DMS53 treated with DMSO at 0.1 percent for 48 hours (cell line): ENCODE measurements at regions not wholly inside any gene's neighbourhood (a gene's known extent, or its start where the extent isn't known, plus 50 kb on each side); places are given as distances from the start of the nearest gene placed in this dataset.

Experiments
- DNase-seq: peaks from one replicate; lab custom pipeline; 2025; ENCODE audit not compliant: unreplicated experiment; lab: John Stamatoyannopoulos, UW

DNA sequence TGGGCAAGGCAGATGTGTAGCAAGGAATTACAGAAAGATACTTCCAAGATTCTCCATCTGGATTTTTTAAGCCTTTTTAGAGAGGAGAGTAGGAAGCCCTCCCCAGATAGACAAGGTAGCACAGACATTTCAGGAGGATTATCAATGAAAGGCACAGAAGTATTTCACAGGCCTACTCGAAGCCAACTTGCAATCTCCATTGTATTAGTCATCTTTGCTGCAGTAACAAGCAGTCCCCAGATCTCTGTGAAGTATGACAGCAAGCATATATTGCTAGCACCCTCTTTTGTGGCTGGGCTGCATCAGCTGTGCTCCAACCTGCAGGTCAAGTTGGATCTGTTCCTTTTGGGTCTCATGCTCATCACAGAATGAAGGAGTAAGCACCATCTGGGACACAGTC lies 101.6 kb downstream of the MAF start:
- DNase-seq = no peak

DNA sequence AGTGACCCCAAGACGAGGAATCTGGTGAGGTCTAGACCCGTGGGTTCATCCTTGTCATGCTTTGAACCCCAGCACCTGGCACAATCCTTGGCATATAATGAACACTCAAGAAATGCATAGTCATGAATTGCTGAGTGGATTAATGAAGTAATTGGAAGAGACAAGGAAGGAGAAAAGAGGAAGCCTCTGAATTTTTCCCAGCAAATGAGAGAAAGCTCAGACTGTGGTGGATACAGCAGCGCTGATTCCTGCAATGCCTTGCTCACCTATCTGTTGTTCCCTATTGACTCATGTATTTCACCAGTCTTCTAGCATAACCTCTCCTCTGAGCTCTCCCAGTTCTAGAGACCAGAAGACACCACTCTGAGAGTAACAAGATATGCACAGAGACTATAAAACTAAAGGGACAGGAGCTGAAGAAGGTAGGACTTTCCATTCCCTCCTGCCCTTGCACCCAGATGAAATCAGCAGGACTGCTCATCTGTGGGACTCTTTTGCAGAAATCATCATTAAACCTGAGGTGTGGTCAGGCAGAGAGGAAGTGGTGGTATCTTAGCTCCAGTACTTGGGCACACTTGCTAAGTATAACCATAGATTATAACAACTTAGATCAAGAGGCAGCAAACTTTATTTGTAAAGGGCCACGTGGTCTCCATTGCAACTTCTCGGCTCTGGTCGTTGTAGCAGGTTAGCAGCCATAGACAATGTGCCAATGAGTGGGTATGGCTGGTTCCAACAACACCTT lies 102.8 kb downstream of the MAF start:
- no peak for DNase-seq

DNA sequence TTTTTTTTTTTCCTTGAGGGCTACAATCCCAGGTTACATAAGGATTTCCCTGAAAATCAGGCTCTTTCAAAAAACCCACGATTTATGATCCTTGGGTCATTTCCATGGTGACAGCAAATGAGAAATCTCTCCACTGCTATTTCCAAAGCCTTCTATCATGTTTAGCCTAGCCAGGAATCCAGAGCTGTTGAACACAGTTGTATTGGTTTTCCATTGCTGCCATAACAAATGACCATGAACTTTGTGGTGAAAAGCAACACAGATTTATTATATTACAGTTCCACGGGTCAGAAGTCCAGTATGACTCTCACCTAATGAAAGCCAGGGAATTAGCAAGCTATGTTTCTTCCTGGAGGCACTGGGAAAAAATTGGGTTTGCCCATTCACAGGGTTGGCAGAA lies 106.6 kb downstream of the MAF start:
- DNase-seq = no peak

DNA sequence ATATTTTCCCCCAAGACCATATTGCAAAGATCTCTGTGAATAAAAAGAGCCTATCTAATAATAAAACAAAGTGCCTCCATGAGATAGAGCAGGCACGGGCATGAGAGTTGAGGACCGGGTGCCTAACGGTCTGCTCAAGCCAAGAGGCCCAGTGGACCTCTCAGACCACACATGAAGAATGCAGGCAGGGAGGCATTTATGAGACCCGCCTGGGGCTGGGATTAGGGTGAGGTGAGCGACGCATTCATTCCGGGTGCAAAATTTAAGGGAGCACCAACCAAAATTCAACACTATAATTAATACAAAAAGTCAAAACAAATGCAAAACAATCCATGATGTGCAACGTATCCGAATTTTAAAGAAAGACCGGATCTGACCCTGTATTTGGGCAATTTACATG lies 108.5 kb downstream of the MAF start:
- DNase-seq = no peak

DNA sequence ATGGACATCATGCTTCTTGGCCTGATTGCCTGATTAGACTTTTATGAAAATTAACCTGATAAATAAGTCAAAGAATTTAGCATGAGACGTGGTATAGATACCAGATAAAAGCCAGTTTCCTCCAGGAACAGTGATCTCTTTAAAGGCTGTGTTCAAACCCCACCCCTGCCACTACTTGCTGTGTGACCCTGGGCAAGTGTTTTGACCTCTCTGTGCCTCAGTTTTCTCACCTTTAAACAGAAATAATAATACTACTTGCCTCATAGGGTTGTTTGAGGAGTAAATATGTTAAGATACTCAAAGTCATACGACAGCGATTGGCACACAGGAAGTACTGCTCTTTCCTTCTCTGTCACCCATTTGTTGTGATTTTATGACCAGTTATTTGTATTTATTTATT lies 115.5 kb downstream of the MAF start:
- DNase-seq = no peak

DNA sequence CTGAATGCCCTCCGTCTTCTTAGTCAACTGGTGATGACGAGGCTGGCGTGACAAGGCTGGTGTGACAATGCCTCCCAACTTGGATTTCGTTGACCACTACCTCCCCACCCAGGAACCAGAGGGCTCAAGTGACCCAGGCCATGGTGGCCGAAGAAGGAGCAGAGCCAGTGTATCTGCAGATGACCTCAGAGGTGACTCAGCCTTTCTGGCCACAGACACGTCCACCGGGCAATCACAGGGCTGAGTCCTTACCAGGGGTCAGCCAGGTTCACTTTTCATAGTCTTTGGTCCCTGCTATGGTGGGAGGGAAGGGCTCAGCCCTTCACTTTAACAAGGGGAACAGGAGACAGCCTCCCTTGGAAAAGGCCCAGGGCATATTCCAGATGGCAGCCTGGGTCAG lies 116.3 kb downstream of the MAF start:
- DNase-seq = no peak

DNA sequence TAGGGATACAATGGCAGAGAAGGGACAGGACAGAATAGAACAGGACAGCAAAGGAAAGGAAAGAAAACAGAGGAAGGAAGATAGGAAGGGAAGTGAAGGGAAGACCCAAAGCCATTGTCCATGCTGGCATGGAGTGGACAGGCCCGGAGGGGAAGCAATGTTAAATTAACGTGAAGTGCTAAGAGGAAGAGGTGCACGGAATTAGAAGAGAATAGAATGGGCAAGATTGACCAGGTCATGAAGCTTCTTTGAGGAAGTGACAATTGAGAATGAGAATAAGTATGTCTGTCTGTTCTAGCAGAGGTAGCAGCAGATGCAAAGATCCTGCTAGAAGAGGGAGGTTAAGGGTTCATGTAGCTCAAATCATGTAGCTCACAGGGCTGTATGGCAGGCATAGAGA lies 117.2 kb downstream of the MAF start:
- no peak for DNase-seq

DNA sequence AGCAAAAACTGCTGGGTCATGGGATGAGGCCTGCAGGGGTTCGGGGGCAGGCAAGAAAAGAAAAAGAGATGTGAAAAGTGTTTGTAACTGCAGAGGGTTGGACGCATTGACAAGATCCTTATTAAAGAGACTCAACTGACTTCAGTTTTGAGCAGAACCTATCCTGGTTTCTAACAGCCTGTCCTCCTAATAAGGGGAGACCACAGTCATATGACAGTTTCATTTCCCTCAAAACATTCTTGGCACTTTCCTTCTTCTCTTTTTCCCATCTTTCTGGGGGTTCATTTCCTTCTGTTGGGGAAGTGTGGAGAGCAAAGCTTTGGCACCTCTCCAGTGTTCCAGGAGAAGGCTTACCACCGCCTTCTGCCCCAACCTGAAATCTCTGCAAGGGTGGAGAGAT lies 118.5 kb downstream of the MAF start:
- DNase-seq = no peak

DNA sequence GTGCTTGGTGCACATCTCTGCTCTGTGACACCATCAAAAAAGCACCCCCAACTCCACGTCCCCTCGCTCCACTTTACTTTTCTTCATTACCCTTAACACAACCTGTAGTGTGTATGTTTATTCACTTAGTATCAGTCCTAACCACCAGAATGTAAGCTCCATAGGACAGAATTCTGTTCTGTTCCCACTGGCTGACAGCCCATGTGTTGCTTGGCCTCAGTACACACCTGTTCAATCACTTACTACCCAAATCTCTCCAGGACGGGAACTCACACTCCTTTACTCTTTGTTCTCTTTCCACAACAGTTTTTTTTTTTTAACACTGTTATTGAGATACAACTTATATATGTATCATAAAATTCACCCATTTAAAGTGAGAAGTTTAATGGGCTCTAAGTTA lies 119.6 kb downstream of the MAF start:
- no peak for DNase-seq

DNA sequence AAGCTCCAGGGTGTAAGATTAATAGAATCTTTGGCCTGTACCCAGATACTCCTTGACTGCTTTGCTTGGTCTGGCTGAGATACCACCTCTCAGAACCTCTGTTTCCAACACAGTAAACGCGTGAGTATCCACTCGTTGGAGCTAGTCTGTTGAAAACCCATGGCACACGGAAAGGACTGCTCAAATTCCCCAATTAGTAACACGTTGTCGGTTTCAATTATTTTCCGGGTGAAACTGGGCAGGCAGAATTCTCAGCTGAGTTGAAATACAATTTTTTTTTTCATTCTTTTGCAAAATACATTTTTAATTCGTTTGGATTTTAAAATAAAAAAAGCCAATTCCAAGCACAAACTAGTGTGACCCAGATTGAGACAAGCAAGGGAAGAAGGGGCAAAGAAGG lies 120.5 kb downstream of the MAF start:
- DNase-seq = no peak

DNA sequence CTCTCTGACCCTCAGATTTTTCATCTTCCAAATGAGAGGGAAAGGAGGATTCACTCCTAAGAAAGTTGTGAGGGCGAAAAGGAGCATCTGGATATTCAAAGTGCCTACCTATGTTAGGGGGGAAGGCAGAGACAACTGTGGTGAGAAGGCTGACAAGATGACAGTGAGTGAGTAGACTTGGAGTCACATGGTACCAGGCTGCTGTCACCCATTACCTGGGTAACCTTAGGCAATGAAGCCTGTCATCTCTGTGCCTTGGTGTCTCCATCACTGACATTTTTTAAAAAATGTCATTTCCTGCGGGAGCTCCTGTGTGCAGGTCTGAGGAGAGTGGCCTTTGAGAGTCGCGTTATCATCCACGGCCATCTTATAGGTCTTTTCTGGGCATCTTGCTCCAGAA lies 124.0 kb downstream of the MAF start:
- DNase-seq = no peak

DNA sequence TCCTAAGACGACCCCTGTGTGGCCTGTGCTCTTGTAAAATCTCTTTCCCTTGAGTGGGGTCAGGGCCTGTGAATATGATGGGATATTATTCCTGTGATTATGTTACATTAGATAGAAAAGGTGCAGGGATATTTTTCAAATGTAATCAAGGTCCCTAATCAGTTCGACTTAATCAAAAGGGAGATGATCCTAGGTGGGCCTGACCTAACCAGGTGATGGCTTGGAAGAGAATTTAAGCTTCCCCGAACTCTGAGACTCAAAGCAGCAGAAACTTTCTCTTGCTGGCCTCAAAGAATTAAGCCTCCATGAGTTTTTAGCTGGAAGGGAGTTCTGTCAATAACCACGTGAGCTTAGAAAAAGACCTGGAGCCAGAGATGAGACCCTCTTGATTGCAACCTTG lies 124.7 kb downstream of the MAF start:
- DNase-seq = no peak

DNA sequence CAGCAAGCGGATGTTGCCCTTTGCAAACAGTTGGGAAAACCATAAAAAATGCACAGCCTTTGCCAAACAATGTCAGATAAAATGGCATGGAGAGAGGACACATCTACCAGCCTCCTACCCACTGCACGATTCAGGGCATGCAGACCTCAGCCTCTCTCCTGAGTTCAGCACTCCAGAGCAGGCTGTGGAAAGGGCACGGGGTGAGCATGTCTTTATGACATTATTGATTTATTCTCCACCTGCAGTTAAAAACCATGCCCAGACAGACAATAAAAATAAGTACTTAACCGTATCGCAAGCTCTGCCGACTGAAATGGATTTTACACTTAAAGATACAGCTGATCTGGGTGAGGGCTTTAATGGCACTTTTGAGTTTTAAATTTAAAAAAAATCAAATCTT lies 127.1 kb downstream of the MAF start:
- no peak for DNase-seq

DNA sequence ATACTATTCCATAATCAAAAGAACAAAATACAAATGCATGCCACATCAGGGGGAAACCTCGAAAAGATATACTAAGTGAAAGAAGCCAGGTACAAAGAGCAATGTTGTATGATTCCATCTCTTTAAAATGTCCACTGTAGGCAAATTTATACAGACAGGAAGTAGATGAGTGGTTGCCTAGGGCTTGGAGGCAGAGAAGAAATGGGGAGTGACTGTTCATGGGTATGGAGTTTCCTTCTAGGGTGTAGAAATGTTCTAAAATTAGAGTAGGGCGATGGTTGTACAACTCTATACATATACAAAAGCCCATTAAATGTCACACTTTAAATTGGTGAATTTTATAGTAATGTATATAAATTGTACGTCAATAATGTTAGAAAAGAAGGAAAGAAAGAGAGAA lies 128.1 kb downstream of the MAF start:
- DNase-seq = no peak

DNA sequence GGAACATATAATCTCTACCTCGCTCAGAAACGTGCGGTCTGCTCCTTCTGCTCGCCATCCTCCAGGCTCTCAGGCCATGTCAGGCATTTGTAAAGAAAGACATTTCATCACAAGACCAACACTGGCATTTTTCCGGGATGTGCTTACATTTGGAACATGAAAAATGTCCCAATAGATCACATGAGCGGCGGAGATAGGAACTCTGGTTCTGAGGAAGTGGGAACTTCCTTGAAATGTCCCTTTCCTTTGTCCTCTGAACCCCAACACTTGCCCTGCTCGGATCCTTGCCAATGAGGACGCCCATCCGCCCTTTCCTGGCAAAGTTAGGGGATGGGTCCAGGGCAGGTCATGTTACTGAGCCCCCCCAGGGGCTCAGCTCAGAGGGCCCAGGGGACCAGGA lies 130.5 kb downstream of the MAF start:
- DNase-seq = no peak

DNA sequence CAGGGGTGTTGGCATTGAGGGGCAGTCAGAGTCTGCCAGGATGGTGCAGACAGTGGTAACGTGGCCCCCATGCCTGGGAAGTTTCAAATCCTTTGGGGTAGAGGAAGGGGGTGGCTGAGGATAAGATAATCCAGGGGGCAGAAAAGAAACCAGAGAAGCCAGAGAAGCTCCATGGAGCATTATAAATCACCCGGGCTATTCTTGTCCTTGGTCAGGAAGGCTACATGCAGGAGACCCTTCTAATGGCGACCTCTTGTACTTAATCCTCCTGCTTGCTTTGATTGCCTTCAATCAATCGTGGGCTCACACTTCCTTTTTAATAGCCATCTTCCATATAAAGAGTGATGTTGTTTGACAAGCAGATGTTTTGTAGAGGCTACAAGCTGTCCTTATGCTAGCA lies 131.9 kb downstream of the MAF start:
- DNase-seq = no peak

DNA sequence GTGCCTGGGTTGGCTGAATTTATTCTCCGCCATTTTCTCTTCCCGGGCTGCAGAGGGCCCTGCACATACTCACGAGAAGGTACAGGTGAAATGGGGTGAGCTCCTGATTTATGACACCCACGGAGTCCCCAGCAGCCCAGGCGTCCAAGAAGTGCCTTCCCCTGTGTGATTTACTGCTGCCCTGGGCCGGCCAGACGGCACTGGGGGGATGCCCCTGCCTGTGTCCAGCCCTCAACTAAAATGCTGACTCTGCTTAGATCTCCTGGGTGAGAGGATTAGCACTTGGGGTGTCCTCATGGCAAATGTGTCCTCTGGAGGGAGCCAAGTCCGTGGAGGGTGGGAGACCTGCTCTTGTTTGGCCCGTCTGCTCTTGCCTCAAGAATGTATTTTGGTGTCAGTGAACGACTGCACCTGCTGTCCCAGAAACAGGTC lies 132.4 kb downstream of the MAF start:
- no peak for DNase-seq

DNA sequence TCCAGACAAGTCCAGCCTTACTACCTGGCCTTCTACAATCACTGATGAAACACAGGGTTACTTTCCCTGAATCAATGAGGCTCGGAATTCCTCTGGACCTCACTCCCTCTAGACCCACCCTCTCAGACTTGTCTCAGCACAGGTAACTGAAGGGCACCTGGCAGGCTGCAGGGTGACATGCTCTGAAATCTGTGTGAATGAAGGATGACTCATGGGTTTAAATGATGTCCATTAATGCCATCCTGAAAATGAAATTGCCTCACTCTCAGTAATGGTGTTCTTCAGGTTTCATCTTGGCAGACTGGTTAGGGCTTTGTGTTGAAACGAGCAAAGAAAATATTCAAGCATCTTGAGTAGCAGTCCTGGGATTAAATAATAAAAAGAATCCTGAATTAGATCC lies 134.4 kb downstream of the MAF start:
- no peak for DNase-seq

DNA sequence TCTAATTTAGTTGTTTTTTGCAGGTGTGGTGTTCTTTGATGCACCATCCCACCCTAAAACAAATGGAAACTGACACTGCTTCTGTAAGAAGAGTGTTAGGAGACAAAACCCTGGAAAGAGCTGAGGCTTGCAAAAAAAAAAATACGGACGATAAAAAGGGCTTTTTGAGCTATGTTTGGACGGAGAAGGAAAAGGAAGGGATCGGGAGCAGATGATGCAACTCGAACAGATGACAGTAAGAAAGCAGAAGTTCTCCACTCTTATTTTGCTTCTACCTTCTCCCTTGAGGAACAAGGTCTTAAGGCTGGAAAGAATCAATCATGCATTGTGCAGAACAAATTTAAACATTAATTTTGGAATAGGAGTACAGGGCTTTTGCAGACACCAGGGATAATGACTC lies 136.7 kb downstream of the MAF start:
- DNase-seq = no peak

DNA sequence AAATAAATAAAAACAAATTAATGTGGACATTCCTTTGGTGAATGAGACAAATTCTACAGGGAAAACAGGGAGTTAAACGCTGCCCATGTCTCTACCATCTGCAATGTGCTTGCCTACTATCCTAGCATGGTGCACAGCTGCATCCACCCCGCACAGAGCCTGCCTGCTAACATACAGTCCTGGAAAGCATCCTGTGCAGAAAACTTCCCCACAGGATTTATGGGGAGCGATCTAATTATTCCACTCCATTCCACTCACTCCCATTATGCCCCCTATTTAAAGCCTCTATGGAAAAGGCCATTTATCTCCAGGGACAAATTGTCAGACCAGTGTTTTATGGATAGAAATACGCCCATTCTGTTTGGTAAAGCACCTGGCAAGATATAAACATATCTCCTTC lies 144.5 kb downstream of the MAF start:
- no peak for DNase-seq

DNA sequence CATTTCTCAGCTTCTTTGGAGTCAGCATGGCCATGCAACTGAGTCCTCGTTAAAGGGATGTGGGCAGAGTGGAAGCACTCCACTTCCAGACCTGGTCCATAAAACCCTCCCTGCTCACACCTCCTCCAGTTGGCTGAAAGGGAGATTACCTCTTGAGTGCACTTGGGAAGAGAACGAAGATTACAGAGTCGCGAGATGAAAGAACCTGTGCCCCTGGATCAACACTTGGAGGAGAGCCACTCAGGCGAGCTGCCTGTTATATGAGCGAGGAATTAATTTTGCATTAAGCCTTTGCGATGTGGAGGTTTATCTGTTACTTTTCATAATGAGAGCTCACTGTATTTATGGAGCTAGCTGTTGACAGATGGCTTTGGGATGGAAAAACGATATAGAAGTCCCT lies 147.9 kb downstream of the MAF start:
- no peak for DNase-seq

DNA sequence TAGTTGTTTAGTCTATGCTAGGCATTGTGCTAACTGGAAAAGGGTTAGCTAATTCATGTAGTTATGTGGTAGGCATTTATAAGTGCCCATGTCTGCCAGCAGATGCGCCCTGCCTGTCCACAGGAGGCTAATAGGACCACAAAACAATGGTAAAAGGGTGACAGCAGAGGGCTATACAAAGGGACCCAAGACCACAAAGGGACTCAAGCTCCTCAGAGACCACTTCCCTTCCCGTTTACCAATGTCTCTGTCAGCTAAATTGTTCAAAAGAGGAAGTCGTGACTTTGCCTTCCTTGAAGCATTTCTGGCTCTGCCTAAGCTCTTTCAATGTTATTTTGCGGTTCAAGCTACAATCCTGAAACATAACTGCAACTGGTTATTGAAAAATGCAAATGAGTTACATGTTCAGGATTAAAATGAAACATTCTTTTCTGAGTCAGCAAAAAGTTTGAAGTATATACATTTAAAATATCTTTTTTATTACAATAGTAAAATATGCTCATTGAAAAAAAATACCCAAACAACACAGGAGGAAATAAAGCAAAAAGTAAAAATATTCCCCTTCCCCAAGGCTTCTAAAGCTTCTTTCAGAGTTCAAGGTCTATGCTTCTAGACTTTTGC lies 149.2 kb downstream of the MAF start:
- DNase-seq = no peak

DNA sequence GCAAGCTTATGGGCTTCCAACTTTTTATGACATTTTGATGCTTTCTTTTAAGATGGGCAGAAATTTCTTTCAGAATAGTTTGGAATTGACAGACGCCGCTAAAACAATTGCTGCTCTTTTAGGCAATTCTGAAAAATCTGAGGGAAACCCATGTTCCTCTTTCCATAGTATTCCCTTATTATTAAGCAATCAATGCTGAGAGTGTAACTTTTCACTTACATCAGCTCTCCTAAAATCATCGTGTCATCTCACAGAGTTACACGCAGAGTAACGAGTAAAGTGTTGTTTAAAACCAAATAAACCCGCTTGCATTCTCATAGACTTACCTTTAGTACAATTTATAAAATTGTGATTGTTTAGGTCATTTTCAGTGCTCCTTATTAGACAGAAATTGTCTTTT lies 150.6 kb downstream of the MAF start:
- no peak for DNase-seq
